Lung (tissue), 11 donors: ENCODE measurements at regions not wholly inside any gene's neighbourhood (a gene's known extent, or its start where the extent isn't known, plus 50 kb on each side); places are given as distances from the start of the nearest gene placed in this dataset.
"Not testable (repeated sequence)": the region's sequence is repeated elsewhere in the genome, so short reads cannot be mapped to it uniquely, and the experiment has no call there.

Source experiments
- ATAC-seq: fragments of 200-7000 bp; cut with Tn5 transposase; one replicate; pipeline ENCODE4 v1.9.1; 2020; ENCODE audit warnings: moderate number of reproducible peaks; ENCODE audit not compliant: insufficient read depth, low FRiP score
- DNase-seq, 3 donors: peaks; one replicate each; pipeline ENCODE4 v3.0.0-alpha.2; 2013 to 2017
- H3K27ac ChIP-seq, 2 donors: one replicate each; pipeline ENCODE4 v1.5.1; 2013; ENCODE audit warnings: mild to moderate bottlenecking in 2 of 2, moderate library complexity in 2 of 2, control low read depth in 1 of 2, inconsistent platforms in 1 of 2, low read depth in 1 of 2, low read length in 1 of 2
- H3K27me3 ChIP-seq, 3 donors: one replicate each; pipeline ENCODE4 v1.5.1; 2013; ENCODE audit warnings: low read length in 2 of 3; ENCODE audit not compliant: control insufficient read depth in 3 of 3, insufficient read depth in 3 of 3
- H3K36me3 ChIP-seq, 4 donors: one replicate each; pipeline ENCODE4 v1.5.1; 2013; ENCODE audit warnings: low read length in 4 of 4, mild to moderate bottlenecking in 1 of 4, moderate library complexity in 1 of 4; ENCODE audit not compliant: control insufficient read depth in 4 of 4, insufficient read depth in 4 of 4
- H3K4me1 ChIP-seq, 5 donors: one replicate each; pipeline ENCODE4 v1.5.1; 2013; ENCODE audit warnings: low read length in 5 of 5, mild to moderate bottlenecking in 2 of 5, moderate library complexity in 1 of 5; ENCODE audit not compliant: control insufficient read depth in 5 of 5, insufficient read depth in 5 of 5
- H3K4me3 ChIP-seq: one replicate; pipeline ENCODE4 v1.5.1; 2013; ENCODE audit warnings: mild to moderate bottlenecking, control low read depth, moderate library complexity
- H3K9ac ChIP-seq, 2 donors: one replicate each; pipeline ENCODE4 v1.5.1; 2013; ENCODE audit warnings: low read length in 2 of 2, control low read depth in 1 of 2; ENCODE audit not compliant: insufficient read depth in 1 of 2
- H3K9me3 ChIP-seq, 4 donors: one replicate each; pipeline ENCODE4 v1.5.1; 2013; ENCODE audit warnings: low read length in 3 of 4, mild to moderate bottlenecking in 1 of 4, moderate library complexity in 1 of 4; ENCODE audit not compliant: control insufficient read depth in 4 of 4, insufficient read depth in 3 of 4
- WGBS, 2 donors: extraction: QIAGEN DNeasy Blood & Tissue Kit; methylation state at CpG; one replicate each; pipeline ENCODE4 v1.1.7; 2013; 5-methylcytosine and 5-hydroxymethylcytosine counted together
- TF ChIP-seq, protein P1 (sequence below): IDR thresholded peaks from 2 replicates; pipeline ENCODE4 v1.5.1; 2012; ENCODE audit warnings: mild to moderate bottlenecking; ENCODE audit errors: control extremely low read depth, extremely low read depth
- donor health status: control.
- donor health status: control.
- donor health status: Bipolar disorder and iron deficiency.
- donor health status: healthy.
- donor health status: DM: yes; HTN: yes; CAD: no.

DNA sequence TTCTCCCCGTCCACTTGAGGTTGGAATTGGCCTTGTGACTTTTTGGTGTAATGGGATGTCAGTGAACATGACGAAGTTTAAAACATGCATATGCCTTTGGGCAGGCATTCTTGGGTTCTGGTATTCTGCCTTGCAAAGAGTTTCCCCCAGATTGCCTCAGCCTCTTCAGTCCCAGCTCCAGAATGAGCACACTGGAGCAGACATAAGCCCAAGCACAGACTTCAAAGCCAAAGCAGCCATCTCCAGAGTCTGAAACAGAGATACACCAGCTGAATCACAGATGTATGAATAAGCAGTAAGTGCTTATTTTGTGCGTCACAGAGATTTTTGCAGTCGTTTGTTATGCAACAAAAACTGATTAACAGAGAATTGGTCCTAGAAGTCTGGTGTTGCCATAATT, 546.0 kb downstream of the FRK start:
- no peaks in the 10 kb centered on the region for H3K4me1 ChIP-seq
- no peak overlapping the region for H3K27ac ChIP-seq
- WGBS, 2 donors = 74 to 81% methylated on average over 4 of the region's 4 CpGs
- H3K9me3 ChIP-seq = no peaks in the 10 kb centered on the region
- DNase-seq (no peak), ATAC-seq (peak; percentile 58)
- TF ChIP-seq, protein P1, sequence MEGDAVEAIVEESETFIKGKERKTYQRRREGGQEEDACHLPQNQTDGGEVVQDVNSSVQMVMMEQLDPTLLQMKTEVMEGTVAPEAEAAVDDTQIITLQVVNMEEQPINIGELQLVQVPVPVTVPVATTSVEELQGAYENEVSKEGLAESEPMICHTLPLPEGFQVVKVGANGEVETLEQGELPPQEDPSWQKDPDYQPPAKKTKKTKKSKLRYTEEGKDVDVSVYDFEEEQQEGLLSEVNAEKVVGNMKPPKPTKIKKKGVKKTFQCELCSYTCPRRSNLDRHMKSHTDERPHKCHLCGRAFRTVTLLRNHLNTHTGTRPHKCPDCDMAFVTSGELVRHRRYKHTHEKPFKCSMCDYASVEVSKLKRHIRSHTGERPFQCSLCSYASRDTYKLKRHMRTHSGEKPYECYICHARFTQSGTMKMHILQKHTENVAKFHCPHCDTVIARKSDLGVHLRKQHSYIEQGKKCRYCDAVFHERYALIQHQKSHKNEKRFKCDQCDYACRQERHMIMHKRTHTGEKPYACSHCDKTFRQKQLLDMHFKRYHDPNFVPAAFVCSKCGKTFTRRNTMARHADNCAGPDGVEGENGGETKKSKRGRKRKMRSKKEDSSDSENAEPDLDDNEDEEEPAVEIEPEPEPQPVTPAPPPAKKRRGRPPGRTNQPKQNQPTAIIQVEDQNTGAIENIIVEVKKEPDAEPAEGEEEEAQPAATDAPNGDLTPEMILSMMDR = no peak
- no peaks in the 10 kb centered on the region for H3K36me3 ChIP-seq
- H3K9ac ChIP-seq = no peak overlapping the region
- H3K27me3 ChIP-seq = no peaks in the 10 kb centered on the region
- no peak overlapping the region for H3K4me3 ChIP-seq

DNA sequence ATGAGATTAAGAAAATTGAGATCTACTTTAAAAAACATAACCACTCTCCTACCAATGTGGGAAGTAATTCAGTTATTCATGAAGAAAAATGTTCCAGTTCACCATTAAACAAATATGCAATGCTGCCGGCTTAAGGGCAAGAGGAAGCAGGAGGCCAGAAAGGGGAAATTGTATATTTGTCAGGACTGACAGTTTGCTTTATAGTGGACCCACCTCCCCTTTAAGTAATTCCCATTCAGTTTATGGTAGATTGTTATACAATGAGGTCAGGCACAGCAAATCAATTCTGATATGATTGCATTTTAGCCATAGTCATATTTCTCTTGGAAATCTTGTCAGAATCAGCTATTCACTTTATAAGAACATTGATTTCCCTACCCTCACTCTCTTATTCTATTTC, 547.8 kb downstream of the FRK start:
- no peak for ATAC-seq
- Histone ChIP-seq H3K9ac (no peak overlapping the region), H3K27me3 (no peaks in the 10 kb centered on the region), H3K27ac (no peak overlapping the region), H3K4me3 (no peak overlapping the region), H3K9me3 (no peaks in the 10 kb centered on the region), H3K36me3 (no peaks in the 10 kb centered on the region), H3K4me1 (no peaks in the 10 kb centered on the region)
- 6 to 17% methylated on average over 1 of the region's 1 CpG for WGBS, 2 donors
- DNase-seq = peak in 1 of 3 donors; percentile 17
- TF ChIP-seq, protein P1 = no peak

DNA sequence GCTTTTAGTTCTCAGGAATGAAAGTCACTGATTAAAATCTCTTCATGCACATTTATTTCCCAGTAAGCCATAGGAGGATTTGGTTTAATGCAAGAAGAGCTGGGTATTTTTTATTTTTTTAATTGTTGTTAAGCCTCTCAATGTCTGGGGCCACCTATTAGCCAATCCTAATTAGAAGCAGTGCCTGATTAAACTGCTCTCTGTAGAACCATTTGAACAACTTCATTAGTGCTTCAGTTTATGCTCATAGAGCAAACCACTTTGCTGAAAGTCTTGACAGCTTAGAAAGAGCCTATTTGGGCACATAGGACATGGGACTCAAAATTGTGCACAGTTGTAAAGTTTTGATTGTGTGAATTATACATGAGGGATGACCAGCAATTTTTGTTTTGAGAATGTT, 548.9 kb downstream of the FRK start:
- H3K9me3 ChIP-seq = no peaks in the 10 kb centered on the region
- TF ChIP-seq, protein P1 = no peak
- no peak overlapping the region for H3K27ac ChIP-seq
- ATAC-seq (no peak), DNase-seq (no peak)
- H3K9ac ChIP-seq = no peak overlapping the region
- no peaks in the 10 kb centered on the region for H3K4me1 ChIP-seq
- H3K27me3 ChIP-seq = no peaks in the 10 kb centered on the region
- H3K36me3 ChIP-seq = no peaks in the 10 kb centered on the region
- H3K4me3 ChIP-seq = no peak overlapping the region

- 47 to 63% methylated on average over 2 of the region's 2 CpGs for WGBS, 2 donors
- not testable (repeated sequence) for H3K27ac ChIP-seq, ATAC-seq, H3K9me3 ChIP-seq, H3K4me3 ChIP-seq, H3K36me3 ChIP-seq, H3K27me3 ChIP-seq, H3K9ac ChIP-seq
- DNase-seq = peak in 1 of 3 donors; percentile 17
- H3K4me1 ChIP-seq = peaks cover 0 to 11% (median 0%) of the 10 kb centered on the region in 5 donors
Measured at GRCh38 chr6:115502432-115502831, 558.3 kb downstream of the FRK start.
